HL-60 (cell line): ENCODE measurements at regions not wholly inside any gene's neighbourhood (a gene's known extent, or its start where the extent isn't known, plus 50 kb on each side); places are given as distances from the start of the nearest gene placed in this dataset.

ENCODE experiments used
- DNase-seq, 2 experiments: peaks; one replicate each; pipeline ENCODE4 v3.0.0-alpha.2; 2010 to 2020; ENCODE audit warnings: low read depth in 1 of 2, low spot score in 1 of 2
- H3K27ac ChIP-seq: fragments of 250-450 bp; sonication (Bioruptor Pico); replicated peaks from 2 replicates; pipeline ENCODE4 v1.5.1; 2020; ENCODE audit warnings: mild to moderate bottlenecking, moderate library complexity
- H3K27me3 ChIP-seq: fragments of 250-450 bp; sonication (Bioruptor Pico); 2 replicates; pipeline ENCODE4 v1.5.1; 2021; ENCODE audit warnings: mild to moderate bottlenecking, moderate library complexity; ENCODE audit not compliant: insufficient read depth, poor library complexity, severe bottlenecking
- H3K4me3 ChIP-seq: replicated peaks from 2 replicates; pipeline ENCODE4 v1.5.1; 2011; ENCODE audit warnings: mild to moderate bottlenecking, control low read depth, low read length; ENCODE audit not compliant: insufficient read depth
- CTCF ChIP-seq: IDR thresholded peaks from one replicate; pipeline ENCODE4 v1.5.1; 2011; ENCODE audit warnings: low read length, control low read depth, inconsistent platforms; ENCODE audit not compliant: insufficient read depth
- GABPA ChIP-seq: IDR thresholded peaks from 2 replicates; pipeline ENCODE4 v1.6.1; 2012; ENCODE audit warnings: low read depth
- POLR2AphosphoS5 ChIP-seq: IDR thresholded peaks from 2 replicates; pipeline ENCODE4 v1.6.1; 2012; ENCODE audit warnings: low read depth
- REST ChIP-seq: IDR thresholded peaks from 2 replicates; pipeline ENCODE4 v1.6.1; 2012; ENCODE audit warnings: low read depth; ENCODE audit not compliant: insufficient replicate concordance
- SPI1 ChIP-seq: IDR thresholded peaks from 2 replicates; pipeline ENCODE4 v1.6.1; 2012; ENCODE audit warnings: low read depth, mild to moderate bottlenecking, borderline replicate concordance

- H3K4me3 ChIP-seq: no peak overlapping the region
- no peaks in the 10 kb centered on the region for H3K27me3 ChIP-seq
- DNase-seq: no peak
- TF ChIP-seq SPI1 (no peak), GABPA (no peak), REST (no peak), POLR2AphosphoS5 (no peak), CTCF (no peak)
- H3K27ac ChIP-seq: no peak overlapping the region
Measured at GRCh38 chr5:61674378-61674777, 342.3 kb downstream of the ZSWIM6 start.

DNA sequence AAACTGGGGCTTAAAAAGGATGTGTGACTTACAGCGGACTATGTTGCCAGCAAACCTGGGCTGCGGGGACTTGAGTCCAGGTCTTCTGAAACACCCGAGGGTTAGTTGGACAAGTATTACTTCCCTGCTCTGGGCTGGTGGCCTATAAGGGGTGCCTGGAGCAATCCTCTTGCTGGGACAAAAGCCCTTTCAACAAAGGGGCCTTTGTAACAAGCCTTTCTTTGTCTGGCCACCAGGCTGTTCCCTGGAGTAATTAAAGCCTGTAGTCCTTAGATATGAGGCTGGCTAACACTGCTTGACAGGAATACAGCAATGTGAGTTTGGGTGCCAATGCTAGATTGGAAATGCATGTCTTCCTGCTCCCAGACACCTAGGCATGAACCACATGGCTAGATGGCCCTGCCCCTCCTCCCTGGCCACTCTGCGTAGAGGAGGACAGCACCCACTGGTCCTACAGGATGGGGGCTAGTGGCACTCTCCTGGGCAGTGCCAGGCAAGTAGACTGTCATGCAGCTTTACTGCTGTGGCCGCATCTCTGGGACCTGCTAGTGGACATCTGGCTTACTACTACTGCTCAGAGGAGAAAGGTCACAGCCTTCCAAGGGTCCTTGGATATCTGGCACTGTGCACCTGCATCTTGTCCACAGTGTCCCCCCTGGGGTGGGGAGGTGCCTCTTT lies 343.1 kb downstream of the ZSWIM6 start:
- Histone ChIP-seq H3K27ac (no peak overlapping the region), H3K27me3 (no peaks in the 10 kb centered on the region), H3K4me3 (no peak overlapping the region)
- no peak for DNase-seq
- no peak for TF ChIP-seq POLR2AphosphoS5
- TF ChIP-seq CTCF: no peak
- TF ChIP-seq REST: no peak
- no peak for TF ChIP-seq SPI1
- TF ChIP-seq GABPA: no peak

GRCh38 chr5:61677220-61677619 lies 345.2 kb downstream of the ZSWIM6 start:
- no peak for DNase-seq
- Histone ChIP-seq H3K27ac (no peak overlapping the region), H3K4me3 (no peak overlapping the region), H3K27me3 (no peaks in the 10 kb centered on the region)
- TF ChIP-seq CTCF (no peak), SPI1 (no peak), REST (no peak), POLR2AphosphoS5 (no peak), GABPA (no peak)
